HPDE6-E6E7 (cell line): ENCODE measurements at regions not wholly inside any gene's neighbourhood (a gene's known extent, or its start where the extent isn't known, plus 50 kb on each side); places are given as distances from the start of the nearest gene placed in this dataset.

ENCODE experiments used
- DNase-seq: peaks from one replicate; pipeline ENCODE4 v3.0.0; 2011; ENCODE audit warnings: missing footprints; ENCODE audit errors: extremely low spot score

- DNase-seq: no peak
Measured at GRCh38 chr1:227450489-227450888, 112.9 kb upstream of the ZNF678 start.

DNA sequence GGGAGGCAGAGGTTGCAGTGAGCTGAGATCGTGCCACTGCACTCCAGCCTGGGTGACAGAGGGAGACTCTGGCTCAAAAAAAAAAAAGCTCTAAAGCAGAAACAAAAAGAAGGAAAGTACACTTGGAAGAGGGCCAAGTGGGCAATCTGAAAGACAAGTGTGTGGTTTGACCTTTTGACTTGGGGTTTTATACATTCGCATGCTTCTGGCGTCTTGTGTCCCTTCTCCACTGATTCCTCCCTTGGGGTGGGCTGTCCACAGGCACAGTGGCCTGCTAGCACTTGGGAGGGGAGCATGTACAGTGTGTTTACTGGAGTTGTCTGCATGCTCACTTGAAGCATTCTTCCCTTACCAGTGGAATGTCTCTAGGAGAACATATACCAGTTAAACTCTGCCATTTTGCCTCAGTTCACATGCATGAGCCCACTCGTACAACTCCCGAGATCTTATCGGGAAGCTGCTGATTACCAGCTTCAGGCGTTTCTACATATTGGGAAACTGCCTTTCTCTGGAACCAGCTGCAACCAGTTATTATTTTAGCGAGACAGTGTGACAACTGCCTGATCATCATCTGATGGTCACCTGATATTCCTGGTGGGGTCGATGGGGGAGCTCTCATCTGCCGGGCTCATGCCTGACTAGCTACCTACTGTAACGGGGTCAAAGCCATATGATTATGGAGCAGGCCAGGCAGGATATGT, 113.5 kb upstream of the ZNF678 start:
- DNase-seq: no peak

DNA sequence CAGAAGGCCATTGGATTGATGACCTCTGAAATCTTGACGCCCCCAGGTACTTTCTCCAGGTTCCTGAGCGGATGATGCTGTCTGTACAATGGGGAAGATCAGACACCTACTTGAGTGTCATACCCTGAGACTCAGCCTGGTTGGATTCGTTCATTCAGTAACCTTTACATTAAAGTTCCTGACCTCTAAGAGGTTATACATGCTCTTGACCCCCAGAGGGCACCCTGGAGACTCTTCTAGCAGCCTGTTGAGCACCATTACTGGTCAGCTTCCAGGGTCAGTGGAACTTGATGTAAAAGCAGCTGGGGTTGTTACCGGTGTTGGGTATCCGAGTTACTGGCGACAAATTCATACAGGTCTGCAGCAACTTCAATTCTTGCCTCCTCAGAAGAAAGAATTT, 114.3 kb upstream of the ZNF678 start:
- DNase-seq: peak; percentile 25

GRCh38 chr1:227447531-227447990, 115.8 kb upstream of the ZNF678 start:
- peak; percentile 58 for DNase-seq

- DNase-seq: no peak
Measured at GRCh38 chr1:227445746-227446145, 117.6 kb upstream of the ZNF678 start.

- DNase-seq: no peak
Measured at GRCh38 chr1:227445092-227445674, 118.2 kb upstream of the ZNF678 start.

- DNase-seq: no peak
Measured at GRCh38 chr1:227440182-227440581, 121.9 kb upstream of the CDC42BPA start.

- peak; percentile 73 for DNase-seq
Measured at GRCh38 chr1:227437495-227438008, 119.3 kb upstream of the CDC42BPA start.

DNA sequence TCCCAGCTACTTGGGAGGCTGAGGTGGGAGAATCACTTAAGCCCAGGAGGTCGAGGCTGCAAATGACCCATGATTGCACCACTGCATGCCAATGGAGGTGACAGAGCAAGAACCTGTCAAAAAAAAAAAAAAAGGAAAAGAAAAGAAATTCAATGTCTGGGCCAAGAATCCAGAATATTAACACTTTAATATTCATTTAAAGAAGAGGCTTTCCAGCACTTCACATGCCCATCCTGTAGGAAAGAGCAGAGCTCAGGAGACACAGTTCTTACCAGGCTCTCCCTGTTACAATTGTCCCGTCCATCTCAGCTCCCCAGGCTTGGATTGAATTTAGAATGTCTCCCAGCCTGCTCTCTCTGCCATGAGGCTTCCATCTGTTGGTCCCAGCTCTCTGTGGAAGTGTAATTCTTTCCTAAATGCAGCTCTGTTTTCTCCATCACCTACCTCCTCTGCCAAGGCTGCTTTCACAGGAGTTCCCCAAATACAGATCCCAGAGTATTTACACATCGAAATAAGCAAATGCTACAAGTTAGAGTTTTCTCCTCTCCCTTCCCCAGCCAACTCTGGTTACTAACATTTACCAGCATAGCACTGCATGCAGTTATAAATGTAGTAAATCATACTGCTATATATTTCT, 116.6 kb upstream of the CDC42BPA start:
- no peak for DNase-seq

GRCh38 chr1:227433663-227434341, 115.5 kb upstream of the CDC42BPA start:
- no peak for DNase-seq

- DNase-seq: no peak
Measured at GRCh38 chr1:227432981-227433380, 114.7 kb upstream of the CDC42BPA start.

GRCh38 chr1:227432181-227432535, 113.9 kb upstream of the CDC42BPA start:
- DNase-seq: no peak

- no peak for DNase-seq
Measured at GRCh38 chr1:227429447-227430359, 111.4 kb upstream of the CDC42BPA start.

DNA sequence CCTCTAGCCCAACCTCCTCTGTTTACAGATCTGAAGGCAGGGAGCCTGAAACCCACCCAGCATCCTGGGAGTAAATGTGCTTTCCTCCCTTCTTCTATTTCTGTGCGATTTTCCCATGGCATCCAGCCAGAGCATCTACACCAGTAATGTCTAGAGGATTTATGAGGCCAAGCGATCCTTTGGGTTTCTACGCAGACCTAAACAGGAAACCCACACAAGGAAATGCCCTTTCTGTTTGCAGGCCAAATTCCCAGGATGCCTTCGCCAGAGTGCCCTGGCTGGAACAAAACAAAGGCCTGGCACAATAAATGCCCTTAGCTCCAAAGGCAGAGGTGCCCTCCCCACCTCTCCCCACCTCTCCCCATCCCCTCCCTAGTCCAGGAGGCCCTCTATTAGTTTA, 110.5 kb upstream of the CDC42BPA start:
- DNase-seq: no peak

- no peak for DNase-seq
Measured at GRCh38 chr1:227427411-227427810, 109.1 kb upstream of the CDC42BPA start.

DNA sequence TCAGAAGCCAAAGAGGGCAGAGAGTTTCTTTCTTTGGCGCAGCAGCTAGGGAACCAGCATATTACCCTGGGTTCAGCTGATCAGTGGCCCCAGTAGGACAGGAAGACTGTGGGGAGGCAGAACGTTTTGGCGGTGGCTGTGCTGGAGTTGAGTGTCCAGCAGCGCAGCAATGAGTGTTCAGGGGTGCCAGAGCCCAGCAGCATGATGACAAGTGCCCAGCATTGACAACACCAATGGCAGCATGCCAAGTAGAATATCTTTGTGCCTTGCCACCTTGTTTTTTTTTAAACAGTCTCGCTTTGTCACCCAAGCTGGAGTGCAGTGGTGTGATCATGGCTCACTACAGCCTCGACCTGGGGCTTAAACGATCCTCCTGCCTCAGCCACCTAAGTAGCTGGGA, 106.7 kb upstream of the CDC42BPA start:
- no peak for DNase-seq

- no peak for DNase-seq
Measured at GRCh38 chr1:227424159-227424680, 105.9 kb upstream of the CDC42BPA start.

- DNase-seq: no peak
Measured at GRCh38 chr1:227422581-227422980, 104.3 kb upstream of the CDC42BPA start.

DNA sequence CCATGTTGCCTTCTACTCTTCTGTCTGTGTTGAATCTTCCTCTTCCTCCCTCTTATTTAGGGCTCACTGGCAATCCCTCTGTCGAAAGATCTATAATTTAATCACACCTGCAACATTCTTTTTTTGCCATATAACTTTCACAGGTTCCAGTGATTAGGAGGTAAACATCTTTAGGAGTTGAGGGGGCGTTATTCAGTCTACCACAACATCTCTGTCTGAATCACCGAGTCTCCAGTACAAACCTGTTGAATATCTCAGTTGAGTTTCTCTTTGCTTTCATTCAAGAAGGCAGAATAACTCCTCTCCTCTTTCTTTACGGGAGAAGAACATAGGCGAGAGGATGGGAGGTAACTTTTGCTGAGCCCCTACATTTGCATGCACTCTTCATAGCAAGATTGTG, 101.9 kb upstream of the CDC42BPA start:
- no peak for DNase-seq

- DNase-seq: no peak
Measured at GRCh38 chr1:227417756-227418480, 99.6 kb upstream of the CDC42BPA start.
